ENCODE measurements at regions not wholly inside any gene's neighbourhood (a gene's known extent, or its start where the extent isn't known, plus 50 kb on each side); places are given as distances from the start of the nearest gene placed in this dataset.

- no peak overlapping the region for H3K4me3 Mint-ChIP-seq
- H3K27me3 Mint-ChIP-seq: no peaks in the 10 kb centered on the region
- no peaks in the 10 kb centered on the region for H3K9me3 Mint-ChIP-seq
- no peak for TF ChIP-seq CTCF (conservative IDR thresholded peaks at IDR 0.05)
- H3K27ac Mint-ChIP-seq: peak overlapping the region; percentile 27
- no peak for DNase-seq (ENCODE audit: extremely low spot score, unreplicated experiment)
- H3K36me3 Mint-ChIP-seq: no peaks in the 10 kb centered on the region
- peaks cover 17% of the 10 kb centered on the region for H3K4me1 Mint-ChIP-seq (ENCODE audit: unreplicated experiment)
Measured at GRCh38 chr5:103445426-103446035, 117.1 kb downstream of the NUDT12 start.

- peak overlapping the region; percentile 37 for H3K4me3 Mint-ChIP-seq
- H3K9me3 Mint-ChIP-seq: no peaks in the 10 kb centered on the region
- peak overlapping the region; percentile 53 for H3K27ac Mint-ChIP-seq
- H3K36me3 Mint-ChIP-seq: no peaks in the 10 kb centered on the region
- H3K4me1 Mint-ChIP-seq (ENCODE audit: unreplicated experiment): peaks cover 14% of the 10 kb centered on the region
- TF ChIP-seq CTCF (conservative IDR thresholded peaks at IDR 0.05): no peak
- H3K27me3 Mint-ChIP-seq: no peaks in the 10 kb centered on the region
- no peak for DNase-seq (ENCODE audit: extremely low spot score, unreplicated experiment)
Measured at GRCh38 chr5:103444333-103445038, 118.1 kb downstream of the NUDT12 start.

- no peak overlapping the region for H3K27ac Mint-ChIP-seq
- no peak overlapping the region for H3K4me3 Mint-ChIP-seq
- H3K9me3 Mint-ChIP-seq: peaks cover 4% of the 10 kb centered on the region
- no peak for TF ChIP-seq CTCF (conservative IDR thresholded peaks at IDR 0.05)
- no peak for DNase-seq (ENCODE audit: extremely low spot score, unreplicated experiment)
- no peaks in the 10 kb centered on the region for H3K27me3 Mint-ChIP-seq
- peaks cover 14% of the 10 kb centered on the region for H3K4me1 Mint-ChIP-seq (ENCODE audit: unreplicated experiment)
- H3K36me3 Mint-ChIP-seq: no peaks in the 10 kb centered on the region
Measured at GRCh38 chr5:103442750-103443149, 119.8 kb downstream of the NUDT12 start.

GRCh38 chr5:103441523-103441922 lies 121.1 kb downstream of the NUDT12 start:
- DNase-seq (ENCODE audit: extremely low spot score, unreplicated experiment): no peak
- Mint-ChIP-seq H3K27me3 (no peaks in the 10 kb centered on the region), H3K9me3 (peaks cover 4% of the 10 kb centered on the region), H3K36me3 (no peaks in the 10 kb centered on the region), H3K27ac (no peak overlapping the region), H3K4me3 (no peak overlapping the region), H3K4me1 (ENCODE audit: unreplicated experiment) (peaks cover 20% of the 10 kb centered on the region)
- TF ChIP-seq CTCF (conservative IDR thresholded peaks at IDR 0.05): peak; percentile 66

GRCh38 chr5:103439007-103439406 lies 123.6 kb downstream of the NUDT12 start:
- Mint-ChIP-seq H3K4me1 (ENCODE audit: unreplicated experiment) (peaks cover 10% of the 10 kb centered on the region), H3K4me3 (no peak overlapping the region), H3K9me3 (peaks cover 4% of the 10 kb centered on the region), H3K36me3 (no peaks in the 10 kb centered on the region), H3K27me3 (no peaks in the 10 kb centered on the region), H3K27ac (no peak overlapping the region)
- no peak for DNase-seq (ENCODE audit: extremely low spot score, unreplicated experiment)
- no peak for TF ChIP-seq CTCF (conservative IDR thresholded peaks at IDR 0.05)
